Neuron (in vitro differentiated cells): ENCODE measurements at regions not wholly inside any gene's neighbourhood (a gene's known extent, or its start where the extent isn't known, plus 50 kb on each side); places are given as distances from the start of the nearest gene placed in this dataset.

Source experiments
- H2AFZ ChIP-seq: one replicate; pipeline ENCODE4 v1.6.1; 2013; ENCODE audit warnings: low read depth, mild to moderate bottlenecking, inconsistent platforms, low read length, moderate library complexity
- H3K27me3 ChIP-seq: one replicate; pipeline ENCODE4 v1.6.1; 2013; ENCODE audit warnings: low read length; ENCODE audit not compliant: insufficient read depth
- H3K36me3 ChIP-seq: one replicate; pipeline ENCODE4 v1.6.1; 2013; ENCODE audit warnings: low read length; ENCODE audit not compliant: insufficient read depth
- H3K4me1 ChIP-seq: one replicate; pipeline ENCODE4 v1.6.1; 2013; ENCODE audit warnings: low read length; ENCODE audit not compliant: insufficient read depth
- H3K4me3 ChIP-seq: 2 replicates; pipeline ENCODE4 v1.5.1; 2013; ENCODE audit warnings: mild to moderate bottlenecking, low read length, moderate library complexity
- H3K9me3 ChIP-seq: one replicate; pipeline ENCODE4 v1.6.1; 2013; ENCODE audit warnings: low read length

- H3K4me1 ChIP-seq = no peaks in the 10 kb centered on the region
- no peaks in the 10 kb centered on the region for H3K27me3 ChIP-seq
- H3K36me3 ChIP-seq = no peaks in the 10 kb centered on the region
- H2AFZ ChIP-seq = no peak overlapping the region
- H3K4me3 ChIP-seq = no peak overlapping the region
- H3K9me3 ChIP-seq = no peaks in the 10 kb centered on the region
These were observed 207.0 kb upstream of the DCBLD2 start for GRCh38 chr3:99108508-99108907.

DNA sequence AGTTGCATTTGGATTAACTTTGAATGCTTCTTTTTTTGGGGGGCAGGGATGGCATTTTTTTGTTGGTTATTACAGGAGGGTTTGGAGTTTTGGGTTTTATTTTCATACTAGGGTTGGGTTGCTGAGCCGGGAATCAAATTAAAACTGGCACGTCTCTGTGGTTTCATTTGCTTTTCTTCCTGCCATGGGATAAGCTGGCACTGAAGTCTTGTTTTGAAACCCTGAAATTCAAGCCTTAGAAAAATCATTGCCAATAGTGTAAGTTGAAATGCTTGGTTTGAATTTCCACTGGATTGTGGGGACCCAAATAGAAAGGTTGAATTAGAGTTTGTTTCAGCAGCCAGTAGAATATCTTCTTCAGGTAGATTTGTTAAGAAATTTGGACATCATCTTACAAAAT lies 193.1 kb upstream of the DCBLD2 start:
- no peak overlapping the region for H2AFZ ChIP-seq
- H3K4me1 ChIP-seq = no peaks in the 10 kb centered on the region
- no peaks in the 10 kb centered on the region for H3K9me3 ChIP-seq
- peaks cover 2% of the 10 kb centered on the region for H3K27me3 ChIP-seq
- H3K4me3 ChIP-seq = no peak overlapping the region
- H3K36me3 ChIP-seq = no peaks in the 10 kb centered on the region

GRCh38 chr3:99087277-99087676 lies 185.8 kb upstream of the DCBLD2 start:
- H3K4me3 ChIP-seq = no peak overlapping the region
- H3K9me3 ChIP-seq = no peaks in the 10 kb centered on the region
- no peak overlapping the region for H2AFZ ChIP-seq
- no peaks in the 10 kb centered on the region for H3K27me3 ChIP-seq
- H3K36me3 ChIP-seq = no peaks in the 10 kb centered on the region
- no peaks in the 10 kb centered on the region for H3K4me1 ChIP-seq

DNA sequence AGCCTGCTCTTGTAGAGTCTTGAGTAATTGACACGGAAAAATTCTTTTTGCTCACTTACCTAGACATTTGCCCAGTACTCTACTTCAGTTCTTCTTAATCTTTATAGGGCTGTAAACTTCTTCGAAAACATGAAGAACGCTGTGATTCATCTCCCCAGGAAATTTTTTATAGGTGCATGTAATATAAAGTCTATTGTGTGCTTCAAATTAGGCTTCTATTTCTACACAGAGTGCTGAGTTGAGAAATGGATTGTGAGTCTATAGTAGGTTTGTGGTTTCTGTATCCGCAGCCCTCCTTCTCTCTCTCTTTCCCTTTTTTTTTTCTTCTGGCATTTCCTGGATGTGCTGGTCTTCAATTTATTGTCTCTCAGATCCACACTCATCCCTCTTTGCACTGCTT lies 183.3 kb upstream of the DCBLD2 start:
- Histone ChIP-seq H3K36me3 (no peaks in the 10 kb centered on the region), H3K4me3 (no peak overlapping the region), H3K4me1 (no peaks in the 10 kb centered on the region), H2AFZ (no peak overlapping the region), H3K27me3 (no peaks in the 10 kb centered on the region), H3K9me3 (no peaks in the 10 kb centered on the region)

DNA sequence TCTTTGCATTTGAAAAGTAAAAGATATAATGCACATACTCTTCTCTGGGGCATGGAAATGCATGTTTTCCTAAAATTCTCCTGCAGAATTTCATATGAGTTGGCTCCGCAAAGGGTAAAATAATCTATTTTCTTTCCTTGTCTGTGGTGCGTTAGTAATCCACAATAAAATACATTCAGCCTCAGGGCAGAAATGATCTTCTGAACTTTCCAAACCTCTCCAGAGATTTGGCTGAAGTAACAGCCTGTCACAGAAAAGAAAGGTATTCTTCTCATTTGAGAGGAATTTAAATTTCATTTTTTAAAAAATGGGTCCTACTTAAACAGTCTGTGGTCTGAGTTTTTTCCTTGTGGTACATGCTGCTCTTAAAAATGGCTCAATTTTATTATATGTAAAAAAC lies 182.7 kb upstream of the DCBLD2 start:
- no peaks in the 10 kb centered on the region for H3K27me3 ChIP-seq
- H2AFZ ChIP-seq = no peak overlapping the region
- no peaks in the 10 kb centered on the region for H3K36me3 ChIP-seq
- H3K4me1 ChIP-seq = no peaks in the 10 kb centered on the region
- no peaks in the 10 kb centered on the region for H3K9me3 ChIP-seq
- no peak overlapping the region for H3K4me3 ChIP-seq

GRCh38 chr3:99071096-99071495 lies 169.6 kb upstream of the DCBLD2 start:
- Histone ChIP-seq H3K9me3 (no peaks in the 10 kb centered on the region), H3K36me3 (no peaks in the 10 kb centered on the region), H3K27me3 (no peaks in the 10 kb centered on the region), H2AFZ (no peak overlapping the region), H3K4me1 (no peaks in the 10 kb centered on the region), H3K4me3 (no peak overlapping the region)

- Histone ChIP-seq H2AFZ (no peak overlapping the region), H3K27me3 (no peaks in the 10 kb centered on the region), H3K4me1 (no peaks in the 10 kb centered on the region), H3K9me3 (no peaks in the 10 kb centered on the region), H3K4me3 (no peak overlapping the region), H3K36me3 (no peaks in the 10 kb centered on the region)
These were observed 168.5 kb upstream of the DCBLD2 start for GRCh38 chr3:99069973-99070372.

GRCh38 chr3:99066863-99067262 lies 165.4 kb upstream of the DCBLD2 start:
- H3K4me1 ChIP-seq = no peaks in the 10 kb centered on the region

DNA sequence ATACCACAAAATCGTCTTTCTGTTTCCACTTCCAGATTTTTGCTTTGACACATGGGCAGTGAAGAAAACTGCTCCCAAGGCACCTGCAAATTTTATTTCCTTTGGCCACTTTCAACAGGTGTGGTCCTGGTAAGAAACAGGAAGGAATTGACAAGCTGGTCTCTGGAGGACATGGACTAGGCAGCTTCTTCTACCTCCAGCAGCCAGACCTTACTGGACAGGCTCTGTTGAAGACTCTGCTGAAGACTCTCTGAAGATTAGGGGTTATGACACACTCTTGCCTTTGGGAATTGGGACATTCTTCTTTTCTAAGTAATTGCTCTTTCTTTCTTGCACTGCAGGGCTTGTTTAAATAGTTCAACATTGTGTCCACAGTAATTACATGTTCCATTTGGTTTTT lies 147.7 kb upstream of the DCBLD2 start:
- peaks cover 3% of the 10 kb centered on the region for H3K27me3 ChIP-seq
- no peaks in the 10 kb centered on the region for H3K9me3 ChIP-seq
- H2AFZ ChIP-seq = no peak overlapping the region
- H3K36me3 ChIP-seq = no peaks in the 10 kb centered on the region
- H3K4me3 ChIP-seq = no peak overlapping the region
- H3K4me1 ChIP-seq = no peaks in the 10 kb centered on the region

More at GRCh38 chr3:99066863-99067262, 165.4 kb upstream of the DCBLD2 start:
- Histone ChIP-seq H3K9me3 (no peaks in the 10 kb centered on the region), H2AFZ (no peak overlapping the region), H3K4me3 (no peak overlapping the region), H3K36me3 (no peaks in the 10 kb centered on the region), H3K27me3 (no peaks in the 10 kb centered on the region)

- Histone ChIP-seq H3K4me1 (no peaks in the 10 kb centered on the region), H3K9me3 (no peaks in the 10 kb centered on the region), H3K27me3 (no peaks in the 10 kb centered on the region), H3K4me3 (no peak overlapping the region), H3K36me3 (no peaks in the 10 kb centered on the region), H2AFZ (no peak overlapping the region)
These were observed 140.3 kb upstream of the DCBLD2 start for GRCh38 chr3:99041747-99042146.

- H3K4me3 ChIP-seq = no peak overlapping the region
- H3K9me3 ChIP-seq = no peaks in the 10 kb centered on the region
- no peaks in the 10 kb centered on the region for H3K4me1 ChIP-seq
- no peaks in the 10 kb centered on the region for H3K27me3 ChIP-seq
- H2AFZ ChIP-seq = no peak overlapping the region
- no peaks in the 10 kb centered on the region for H3K36me3 ChIP-seq
These were observed 130.3 kb upstream of the DCBLD2 start for GRCh38 chr3:99031778-99032177.

DNA sequence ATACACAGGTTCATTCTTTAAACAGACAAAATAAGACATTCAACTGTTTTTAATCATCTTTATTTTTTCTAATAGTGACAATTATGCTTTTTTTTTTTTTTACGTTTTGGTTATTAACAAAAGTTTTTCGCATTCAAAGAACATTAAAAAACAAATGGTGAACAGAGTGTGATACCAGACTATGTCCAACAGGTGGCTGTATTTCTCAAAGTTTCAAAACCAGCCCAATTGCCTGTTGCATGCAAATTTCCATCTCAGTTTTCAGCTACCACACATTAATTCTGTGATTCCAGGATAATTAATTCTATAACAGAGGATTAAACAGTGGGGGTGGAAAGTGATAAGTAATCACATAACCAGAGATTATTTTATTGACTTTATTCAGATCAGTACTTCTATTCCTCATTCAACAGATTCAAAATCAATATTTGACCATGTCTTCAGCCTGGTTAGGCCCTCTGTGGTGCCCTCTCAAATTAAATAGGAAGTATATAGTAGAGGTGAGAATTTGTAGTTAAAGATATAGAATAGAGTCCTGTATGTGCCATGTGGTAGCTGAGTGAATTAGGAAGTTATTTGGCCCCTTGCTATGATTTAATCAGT lies 122.2 kb upstream of the DCBLD2 start:
- Histone ChIP-seq H3K4me1 (no peaks in the 10 kb centered on the region), H3K27me3 (no peaks in the 10 kb centered on the region), H3K36me3 (no peaks in the 10 kb centered on the region), H3K9me3 (no peaks in the 10 kb centered on the region), H3K4me3 (no peak overlapping the region), H2AFZ (no peak overlapping the region)

DNA sequence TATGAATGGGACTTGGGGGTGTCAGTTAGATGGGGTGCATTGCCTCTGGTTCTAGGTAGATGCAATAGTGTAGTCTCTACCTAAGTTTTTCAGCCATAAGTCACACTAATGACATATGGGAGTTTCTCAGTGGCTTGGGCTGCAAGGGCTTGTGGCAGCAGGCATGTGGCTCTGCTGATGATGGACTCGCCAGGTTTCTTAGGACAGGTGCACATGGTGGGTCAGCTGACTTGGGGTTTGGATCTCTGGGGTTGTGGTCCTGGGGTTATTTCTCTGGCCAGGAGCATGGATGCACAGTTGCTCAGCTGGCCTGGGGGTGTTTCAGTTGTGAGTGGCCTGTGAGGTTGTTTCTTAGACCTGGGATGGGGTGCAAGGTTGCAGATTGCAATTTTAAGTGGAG lies 120.0 kb upstream of the DCBLD2 start:
- no peak overlapping the region for H2AFZ ChIP-seq
- H3K9me3 ChIP-seq = no peaks in the 10 kb centered on the region
- H3K4me3 ChIP-seq = no peak overlapping the region
- H3K36me3 ChIP-seq = no peaks in the 10 kb centered on the region
- H3K4me1 ChIP-seq = no peaks in the 10 kb centered on the region
- peaks cover 2% of the 10 kb centered on the region for H3K27me3 ChIP-seq

DNA sequence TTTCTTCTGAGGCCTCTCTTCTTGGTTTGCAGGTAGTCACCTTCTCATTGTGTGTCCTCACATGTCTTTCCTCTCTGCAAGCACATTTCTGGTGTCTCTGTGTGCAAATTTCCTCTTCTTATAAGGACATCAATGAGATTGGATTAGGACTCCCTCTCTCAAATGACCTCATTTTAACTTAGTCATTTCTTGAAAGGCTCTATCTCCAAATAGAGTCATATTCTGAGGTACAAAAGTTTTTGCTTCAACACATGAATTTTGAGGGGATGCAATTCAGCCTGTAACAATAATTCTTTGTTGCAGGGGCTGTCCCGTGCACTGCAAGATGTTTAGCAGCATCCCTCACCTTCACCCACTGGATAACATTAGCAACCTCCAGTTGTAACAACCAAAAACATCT lies 115.0 kb upstream of the DCBLD2 start:
- no peaks in the 10 kb centered on the region for H3K9me3 ChIP-seq
- H2AFZ ChIP-seq = no peak overlapping the region
- no peaks in the 10 kb centered on the region for H3K4me1 ChIP-seq
- no peak overlapping the region for H3K4me3 ChIP-seq
- no peaks in the 10 kb centered on the region for H3K36me3 ChIP-seq
- peaks cover 2% of the 10 kb centered on the region for H3K27me3 ChIP-seq
